ENCODE measurements at regions not wholly inside any gene's neighbourhood (a gene's known extent, or its start where the extent isn't known, plus 50 kb on each side); places are given as distances from the start of the nearest gene placed in this dataset.

DNA sequence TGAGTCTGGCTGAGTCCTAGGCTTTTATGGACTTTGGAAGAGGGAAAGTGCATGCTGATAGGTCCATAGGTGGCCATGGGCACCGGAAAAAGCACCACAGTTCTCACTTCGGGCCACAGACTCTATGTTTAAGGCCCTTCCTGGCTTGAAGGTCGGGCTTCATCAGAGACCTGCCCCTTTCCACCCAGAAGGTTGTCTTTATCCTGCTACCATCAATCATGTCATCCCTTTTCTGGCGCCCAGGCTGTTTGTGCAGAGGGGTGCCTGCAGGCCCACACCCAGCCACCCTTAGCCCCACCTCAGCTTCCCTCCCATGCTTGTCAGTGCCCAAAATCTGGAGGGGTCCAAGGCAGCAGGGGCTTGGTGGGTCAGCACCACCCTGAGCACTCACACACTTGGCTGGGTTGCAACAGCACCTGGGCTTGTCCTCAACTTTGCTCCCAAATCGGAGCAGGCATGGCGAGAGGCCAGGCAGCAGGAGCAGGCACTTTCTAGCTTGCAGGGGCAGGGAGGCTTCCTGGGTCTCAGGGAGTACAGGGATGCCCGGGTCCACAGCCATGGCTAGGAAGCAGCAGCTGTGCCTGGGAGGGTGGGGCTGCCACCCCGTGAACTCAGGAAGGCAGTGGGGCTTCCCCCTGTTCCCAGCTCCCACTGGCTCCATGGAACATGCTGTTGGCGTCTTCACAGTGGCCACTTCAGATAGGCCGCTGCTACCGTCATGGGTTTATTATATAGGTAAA is 63.8 kb upstream of the TOM1L1 start:
- Histone ChIP-seq H3F3A (ENCODE audit: insufficient read depth, low read length, poor library complexity, severe bottlenecking) (no peaks in the 10 kb centered on the region), H3K4me2 (ENCODE audit: low read length) (no peak overlapping the region), H3K79me2 (replicated peaks; ENCODE audit: insufficient read depth, low read length) (no peaks in the 10 kb centered on the region), H4K20me1 (ENCODE audit: insufficient read depth) (no peaks in the 10 kb centered on the region), H3K9ac (ENCODE audit: low read length) (no peak overlapping the region), H3K4me3 (ENCODE audit: low read length) (no peak overlapping the region), H3K9me2 (ENCODE audit: insufficient read depth, low read length) (no peaks in the 10 kb centered on the region), H2AFZ (ENCODE audit: low read depth, low read length) (no peak overlapping the region), H3K9me3 (ENCODE audit: low read length) (no peaks in the 10 kb centered on the region), H3K36me3 (ENCODE audit: insufficient read depth, low read length) (no peaks in the 10 kb centered on the region), H3K27me3 (ENCODE audit: insufficient read depth, low read depth, low read length) (no peaks in the 10 kb centered on the region), H3K27ac (ENCODE audit: low read length) (no peak overlapping the region)
- no peak for TF ChIP-seq POLR2AphosphoS5 (IDR thresholded peaks at IDR 0.05)
- no peak for TF ChIP-seq MXI1 (conservative IDR thresholded peaks at IDR 0.05; ENCODE audit: poor library complexity, severe bottlenecking)
- TF ChIP-seq EP300 (conservative IDR thresholded peaks at IDR 0.05; ENCODE audit: poor library complexity, severe bottlenecking): no peak
- TF ChIP-seq TAF1 (IDR thresholded peaks at IDR 0.05; ENCODE audit: low read depth): no peak
- TF ChIP-seq RAD21 (conservative IDR thresholded peaks at IDR 0.05): no peak
- TF ChIP-seq SMC3 (conservative IDR thresholded peaks at IDR 0.05; ENCODE audit: poor library complexity): no peak
- TF ChIP-seq, protein P1, sequence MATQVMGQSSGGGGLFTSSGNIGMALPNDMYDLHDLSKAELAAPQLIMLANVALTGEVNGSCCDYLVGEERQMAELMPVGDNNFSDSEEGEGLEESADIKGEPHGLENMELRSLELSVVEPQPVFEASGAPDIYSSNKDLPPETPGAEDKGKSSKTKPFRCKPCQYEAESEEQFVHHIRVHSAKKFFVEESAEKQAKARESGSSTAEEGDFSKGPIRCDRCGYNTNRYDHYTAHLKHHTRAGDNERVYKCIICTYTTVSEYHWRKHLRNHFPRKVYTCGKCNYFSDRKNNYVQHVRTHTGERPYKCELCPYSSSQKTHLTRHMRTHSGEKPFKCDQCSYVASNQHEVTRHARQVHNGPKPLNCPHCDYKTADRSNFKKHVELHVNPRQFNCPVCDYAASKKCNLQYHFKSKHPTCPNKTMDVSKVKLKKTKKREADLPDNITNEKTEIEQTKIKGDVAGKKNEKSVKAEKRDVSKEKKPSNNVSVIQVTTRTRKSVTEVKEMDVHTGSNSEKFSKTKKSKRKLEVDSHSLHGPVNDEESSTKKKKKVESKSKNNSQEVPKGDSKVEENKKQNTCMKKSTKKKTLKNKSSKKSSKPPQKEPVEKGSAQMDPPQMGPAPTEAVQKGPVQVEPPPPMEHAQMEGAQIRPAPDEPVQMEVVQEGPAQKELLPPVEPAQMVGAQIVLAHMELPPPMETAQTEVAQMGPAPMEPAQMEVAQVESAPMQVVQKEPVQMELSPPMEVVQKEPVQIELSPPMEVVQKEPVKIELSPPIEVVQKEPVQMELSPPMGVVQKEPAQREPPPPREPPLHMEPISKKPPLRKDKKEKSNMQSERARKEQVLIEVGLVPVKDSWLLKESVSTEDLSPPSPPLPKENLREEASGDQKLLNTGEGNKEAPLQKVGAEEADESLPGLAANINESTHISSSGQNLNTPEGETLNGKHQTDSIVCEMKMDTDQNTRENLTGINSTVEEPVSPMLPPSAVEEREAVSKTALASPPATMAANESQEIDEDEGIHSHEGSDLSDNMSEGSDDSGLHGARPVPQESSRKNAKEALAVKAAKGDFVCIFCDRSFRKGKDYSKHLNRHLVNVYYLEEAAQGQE (IDR thresholded peaks at IDR 0.05; ENCODE audit: borderline replicate concordance): no peak
- TF ChIP-seq, protein P2, sequence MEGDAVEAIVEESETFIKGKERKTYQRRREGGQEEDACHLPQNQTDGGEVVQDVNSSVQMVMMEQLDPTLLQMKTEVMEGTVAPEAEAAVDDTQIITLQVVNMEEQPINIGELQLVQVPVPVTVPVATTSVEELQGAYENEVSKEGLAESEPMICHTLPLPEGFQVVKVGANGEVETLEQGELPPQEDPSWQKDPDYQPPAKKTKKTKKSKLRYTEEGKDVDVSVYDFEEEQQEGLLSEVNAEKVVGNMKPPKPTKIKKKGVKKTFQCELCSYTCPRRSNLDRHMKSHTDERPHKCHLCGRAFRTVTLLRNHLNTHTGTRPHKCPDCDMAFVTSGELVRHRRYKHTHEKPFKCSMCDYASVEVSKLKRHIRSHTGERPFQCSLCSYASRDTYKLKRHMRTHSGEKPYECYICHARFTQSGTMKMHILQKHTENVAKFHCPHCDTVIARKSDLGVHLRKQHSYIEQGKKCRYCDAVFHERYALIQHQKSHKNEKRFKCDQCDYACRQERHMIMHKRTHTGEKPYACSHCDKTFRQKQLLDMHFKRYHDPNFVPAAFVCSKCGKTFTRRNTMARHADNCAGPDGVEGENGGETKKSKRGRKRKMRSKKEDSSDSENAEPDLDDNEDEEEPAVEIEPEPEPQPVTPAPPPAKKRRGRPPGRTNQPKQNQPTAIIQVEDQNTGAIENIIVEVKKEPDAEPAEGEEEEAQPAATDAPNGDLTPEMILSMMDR (IDR thresholded peaks at IDR 0.05; ENCODE audit: poor library complexity, severe bottlenecking): no peak
- TF ChIP-seq EZH2 (IDR thresholded peaks at IDR 0.05; ENCODE audit: borderline replicate concordance, insufficient read depth, low read length, poor library complexity, severe bottlenecking): no peak

DNA sequence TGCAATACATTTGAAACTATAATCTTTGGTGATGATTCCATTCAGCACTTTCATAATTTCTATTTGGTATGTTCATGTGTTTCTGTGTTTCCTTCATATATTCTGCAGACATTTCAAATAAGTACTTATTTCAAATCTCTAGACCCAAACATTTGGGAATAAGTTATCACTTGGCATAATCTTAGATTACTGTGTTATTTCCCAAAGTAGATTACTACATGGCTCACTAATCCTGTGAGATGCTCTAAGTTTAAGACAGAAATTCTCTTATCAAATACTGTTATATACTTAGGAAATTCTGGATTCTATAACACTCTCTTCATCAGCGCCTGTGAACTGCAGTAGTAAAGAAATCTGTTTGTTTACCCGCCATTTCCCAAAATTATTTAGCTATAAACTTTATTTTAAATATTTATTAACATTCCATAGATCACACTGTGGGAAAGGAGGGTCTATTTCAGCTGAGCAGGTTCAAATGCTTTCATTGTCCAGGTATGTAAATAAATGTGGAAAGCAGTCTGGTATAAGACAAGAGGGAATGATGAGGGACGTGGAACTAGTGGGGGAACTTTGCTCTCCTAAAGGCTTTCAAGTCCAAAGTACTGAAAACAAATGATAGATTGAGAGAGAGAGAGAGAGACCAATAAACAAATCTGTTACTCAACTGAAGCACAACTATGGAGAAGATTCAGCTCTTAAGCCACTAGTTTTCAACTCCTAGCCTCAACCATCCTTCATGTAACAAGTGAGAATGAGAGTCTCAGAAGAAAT is 61.8 kb upstream of the TOM1L1 start:
- Histone ChIP-seq H4K20me1 (ENCODE audit: insufficient read depth) (no peaks in the 10 kb centered on the region), H3K27ac (ENCODE audit: low read length) (no peak overlapping the region), H3K9me2 (ENCODE audit: insufficient read depth, low read length) (no peaks in the 10 kb centered on the region), H3K9me3 (ENCODE audit: low read length) (no peaks in the 10 kb centered on the region), H2AFZ (ENCODE audit: low read depth, low read length) (no peak overlapping the region), H3K79me2 (replicated peaks; ENCODE audit: insufficient read depth, low read length) (no peaks in the 10 kb centered on the region), H3K4me3 (ENCODE audit: low read length) (no peak overlapping the region), H3K4me2 (ENCODE audit: low read length) (no peak overlapping the region), H3K9ac (ENCODE audit: low read length) (no peak overlapping the region), H3K27me3 (ENCODE audit: insufficient read depth, low read depth, low read length) (no peaks in the 10 kb centered on the region), H3K36me3 (ENCODE audit: insufficient read depth, low read length) (no peaks in the 10 kb centered on the region), H3F3A (ENCODE audit: insufficient read depth, low read length, poor library complexity, severe bottlenecking) (no peaks in the 10 kb centered on the region)
- TF ChIP-seq EZH2 (IDR thresholded peaks at IDR 0.05; ENCODE audit: borderline replicate concordance, insufficient read depth, low read length, poor library complexity, severe bottlenecking): no peak
